ENCODE measurements at regions not wholly inside any gene's neighbourhood (a gene's known extent, or its start where the extent isn't known, plus 50 kb on each side); places are given as distances from the start of the nearest gene placed in this dataset.
"Not testable (repeated sequence)": the region's sequence is repeated elsewhere in the genome, so short reads cannot be mapped to it uniquely, and the experiment has no call there.

DNA sequence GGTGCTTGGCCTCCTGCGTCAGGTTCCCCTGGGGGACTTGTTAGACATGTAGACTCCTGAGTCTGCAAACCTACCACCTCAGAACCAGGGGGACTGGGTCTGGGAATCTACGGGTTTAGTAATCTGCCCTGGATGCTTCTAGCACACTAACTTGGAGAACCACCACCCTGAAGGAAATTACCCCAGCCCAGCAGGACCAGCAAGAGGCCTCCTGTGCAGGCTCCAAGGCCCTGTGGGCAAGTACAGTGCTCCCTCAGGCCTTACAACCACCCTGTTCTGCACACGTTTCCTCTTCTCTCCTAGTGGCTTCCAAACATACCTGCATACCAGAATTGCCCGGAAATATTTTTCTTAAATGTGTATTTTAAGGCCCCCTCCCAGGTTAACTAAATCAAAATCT lies 423.0 kb downstream of the FUT8 start:
- no peak for DNase-seq

DNA sequence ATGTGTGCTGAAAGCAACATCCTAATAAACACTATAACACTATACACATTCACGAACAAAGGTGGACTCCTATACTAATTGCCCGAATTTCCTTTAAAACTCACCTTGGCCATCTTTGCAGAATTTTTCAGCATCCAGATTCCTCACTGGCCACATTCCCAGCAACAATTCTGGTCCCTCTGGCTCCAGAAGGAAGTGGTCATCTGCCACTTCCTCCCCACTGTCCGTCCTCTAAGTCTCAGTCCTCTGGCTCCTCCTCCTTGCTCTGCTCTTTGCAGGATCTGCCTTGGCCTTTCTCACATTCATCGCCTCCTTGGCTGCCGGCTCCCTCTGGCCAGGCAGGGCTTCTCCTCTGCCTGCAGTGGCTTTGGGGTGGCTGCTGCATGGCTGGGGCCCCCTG lies 426.0 kb downstream of the FUT8 start:
- no peak for DNase-seq

DNA sequence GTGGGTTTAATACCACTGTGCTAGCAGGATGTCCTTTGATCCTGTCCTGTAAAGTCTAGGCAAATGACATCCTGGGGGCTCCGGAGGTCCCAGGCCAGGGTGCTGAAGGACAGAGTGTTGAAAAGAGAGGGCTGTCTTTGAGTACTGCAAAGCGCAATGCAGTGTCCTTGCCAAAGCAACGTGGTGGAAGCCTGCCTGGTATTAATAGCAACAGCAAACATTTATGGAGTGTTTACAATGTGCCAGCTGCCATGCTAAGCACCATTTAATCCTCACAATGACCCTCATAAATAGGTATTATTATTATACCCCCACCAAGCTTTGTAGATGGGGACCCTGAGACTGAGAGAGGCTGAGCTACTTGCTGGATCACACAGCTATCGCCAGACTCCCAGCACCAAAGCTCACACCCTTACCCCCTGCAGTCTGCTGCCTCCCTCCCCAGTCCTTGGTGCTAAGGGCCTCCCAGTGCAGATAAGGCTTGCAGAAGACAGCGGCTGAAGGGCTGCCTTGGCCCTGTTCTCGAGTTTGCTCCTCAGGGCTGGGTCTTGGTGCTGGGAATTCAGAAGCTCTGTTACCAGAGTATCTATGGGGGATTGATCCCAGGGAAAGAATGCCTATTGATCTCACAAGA lies 427.7 kb downstream of the FUT8 start:
- DNase-seq = no peak

DNA sequence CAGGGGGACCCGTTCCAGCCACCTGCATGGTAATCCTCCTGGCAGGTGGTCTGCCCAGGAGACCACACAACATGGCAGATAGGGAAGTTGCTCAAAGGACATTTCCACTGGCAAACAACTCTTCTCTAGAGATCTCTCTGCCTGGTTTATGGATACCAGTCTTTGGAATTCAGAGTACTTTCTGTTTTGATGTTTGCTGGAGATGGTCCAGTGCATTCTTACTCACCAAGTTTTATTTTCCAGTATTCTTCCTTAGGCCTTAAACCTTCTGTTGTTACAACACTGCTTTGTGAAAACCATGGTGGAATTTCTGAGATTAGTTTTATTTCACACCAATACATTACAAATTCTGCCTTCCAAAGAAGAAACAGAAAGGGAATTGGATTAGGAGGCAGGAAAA lies 428.3 kb downstream of the FUT8 start:
- DNase-seq = no peak

DNA sequence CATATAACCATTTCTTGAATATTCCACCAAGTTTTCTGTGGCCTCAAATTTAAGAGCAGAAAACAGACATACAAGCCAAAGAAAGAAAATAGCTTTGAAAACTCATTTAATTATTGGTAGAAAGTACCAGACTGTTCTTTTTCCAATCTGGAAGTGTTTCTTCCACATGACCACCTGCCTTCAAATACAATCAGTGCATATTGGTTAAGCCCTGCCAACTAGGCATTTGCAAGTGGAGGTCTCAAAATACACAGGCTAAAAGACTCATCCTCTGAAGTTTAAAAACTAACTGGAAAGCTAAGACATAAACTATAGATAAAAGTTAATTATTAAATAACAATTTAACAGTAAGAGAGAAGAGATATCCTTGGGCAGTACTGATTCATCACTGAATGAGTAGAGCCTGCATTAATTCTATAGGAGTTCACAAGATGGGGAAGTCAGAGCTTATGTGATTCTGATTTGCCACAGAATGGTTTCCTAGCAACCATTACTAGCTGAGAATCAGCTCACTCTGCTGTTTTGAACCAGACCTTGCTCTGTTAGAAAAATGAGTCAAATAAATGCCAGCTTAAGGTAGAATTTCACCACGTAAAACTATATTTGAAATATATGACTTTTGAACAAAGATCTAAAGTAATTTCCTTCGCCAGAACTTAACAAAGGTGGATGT lies 433.8 kb downstream of the FUT8 start:
- no peak for DNase-seq

DNA sequence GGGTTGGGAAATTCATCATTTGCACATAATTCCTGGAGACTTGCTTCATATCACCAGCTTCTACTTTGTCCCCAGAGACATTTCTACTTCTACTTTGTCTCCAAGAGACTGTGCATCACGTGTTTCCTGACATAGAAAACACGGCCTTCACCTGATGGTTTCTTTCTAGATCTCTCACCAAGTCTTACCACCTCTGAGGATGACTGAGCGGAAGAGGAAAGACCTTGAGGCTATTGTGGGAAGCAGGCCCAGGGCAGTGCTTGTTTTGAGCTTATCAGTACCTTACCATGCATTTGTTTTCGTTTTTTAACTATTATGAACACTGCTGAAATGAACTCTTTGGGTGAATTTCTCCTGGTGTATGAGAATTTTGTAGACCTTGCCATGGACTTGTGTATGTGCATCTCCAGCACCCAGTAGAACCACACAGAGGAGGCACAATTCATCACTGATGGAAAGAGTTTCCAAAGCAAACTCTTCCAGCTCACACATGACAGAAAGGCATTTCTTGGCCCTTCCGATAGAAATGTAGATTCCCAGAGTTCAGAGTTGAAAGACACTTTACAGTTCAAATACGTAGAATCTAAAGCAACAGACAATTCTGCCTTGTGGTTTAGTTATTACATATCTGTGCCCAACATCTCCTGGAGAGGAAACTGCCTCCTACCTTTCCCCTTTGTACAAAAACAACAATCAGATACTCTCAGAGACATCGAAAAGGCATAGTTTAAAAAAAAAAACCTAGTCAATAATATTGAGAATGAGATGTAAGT lies 434.7 kb downstream of the FUT8 start:
- peak; percentile 57 to 63 for DNase-seq

DNA sequence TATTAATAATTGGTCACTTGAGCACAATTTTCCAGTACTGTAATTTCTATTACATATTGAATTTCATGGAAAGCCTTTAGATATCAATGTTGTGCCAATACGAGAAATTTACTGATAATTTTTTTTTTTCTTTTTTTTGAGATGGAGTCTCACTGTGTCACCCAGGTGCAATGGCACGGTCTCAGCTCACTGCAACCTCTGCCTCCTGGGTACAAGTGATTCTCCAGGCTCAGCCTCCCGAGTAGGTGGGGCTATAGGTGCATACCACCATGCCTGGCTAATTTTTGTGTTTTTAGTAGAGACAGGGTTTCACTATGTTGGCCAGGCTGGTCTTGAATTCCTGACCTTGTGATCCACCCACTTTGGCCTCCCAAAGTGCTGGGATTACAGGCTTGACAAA lies 435.4 kb downstream of the FUT8 start:
- not testable (repeated sequence) for DNase-seq

DNA sequence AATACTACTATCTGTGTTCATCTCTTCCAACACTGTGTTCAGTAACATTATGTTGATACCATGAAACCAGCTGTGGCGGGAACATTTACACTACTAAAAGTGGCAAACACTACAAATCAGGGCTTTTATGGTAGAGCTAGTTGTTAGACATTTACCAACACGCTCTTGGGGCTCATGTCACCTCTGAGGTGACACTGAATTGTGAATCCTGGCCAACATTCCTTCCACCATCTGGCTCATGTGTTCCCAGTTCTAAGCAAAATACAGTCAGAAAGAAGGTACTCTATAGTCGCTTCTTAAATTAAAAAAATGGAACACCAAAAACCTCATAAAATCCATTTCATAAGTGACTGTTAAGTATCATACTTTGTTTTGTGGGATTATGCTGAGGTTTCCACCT lies 436.6 kb downstream of the FUT8 start:
- DNase-seq = no peak

DNA sequence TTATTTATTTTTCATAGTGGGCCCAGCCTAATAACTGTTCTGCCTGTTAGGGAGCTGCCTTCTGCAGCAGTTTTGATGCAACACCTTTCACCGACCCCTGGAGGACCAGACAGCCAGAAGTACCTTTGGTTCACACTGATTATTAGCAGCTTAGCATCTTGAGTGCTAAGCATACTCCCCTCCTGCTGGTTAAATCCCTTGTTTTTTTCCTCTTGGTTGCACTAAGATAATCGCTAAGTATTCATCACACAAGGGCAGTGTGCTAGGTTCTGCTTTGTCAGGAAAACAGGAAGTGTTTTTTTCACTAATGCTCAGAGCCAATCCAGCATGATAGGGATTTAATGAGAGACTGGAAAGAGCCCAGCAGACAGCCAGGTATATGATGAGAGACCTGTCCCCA lies 437.0 kb downstream of the FUT8 start:
- no peak for DNase-seq

DNA sequence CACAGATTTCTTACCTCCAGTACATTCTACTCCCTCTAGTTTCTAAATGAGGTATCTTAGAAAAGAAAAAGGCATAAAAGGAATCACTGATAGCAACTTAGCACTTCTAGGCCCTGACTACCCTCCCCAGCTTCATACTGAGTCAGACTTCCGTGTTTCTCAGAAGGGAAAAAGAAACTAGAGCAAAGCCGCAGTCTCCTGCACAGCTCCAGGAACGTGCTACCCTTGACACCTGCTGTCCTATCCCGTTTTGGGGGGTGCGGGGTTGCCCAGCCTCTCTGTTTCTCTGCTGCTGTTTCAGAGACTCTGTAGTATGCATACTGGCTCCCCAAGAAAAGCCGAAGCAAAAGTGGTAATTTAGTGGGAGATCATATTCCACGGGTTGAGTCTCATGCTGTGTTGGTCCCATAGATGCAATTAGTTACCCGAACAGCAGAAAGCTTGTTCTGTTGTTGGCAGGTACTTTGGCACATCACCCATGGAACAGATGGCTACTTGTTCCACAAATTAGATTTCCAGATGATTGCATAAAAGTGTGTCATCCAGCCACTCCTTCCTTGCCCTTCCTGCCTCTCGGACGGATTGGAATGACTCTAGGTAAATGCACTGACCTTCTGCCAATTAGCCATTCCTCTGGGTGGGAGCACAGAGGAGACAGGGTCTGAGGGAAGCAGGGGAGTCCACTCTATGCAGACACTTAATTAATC lies 438.1 kb downstream of the FUT8 start:
- peak; percentile 70 to 71 for DNase-seq

DNA sequence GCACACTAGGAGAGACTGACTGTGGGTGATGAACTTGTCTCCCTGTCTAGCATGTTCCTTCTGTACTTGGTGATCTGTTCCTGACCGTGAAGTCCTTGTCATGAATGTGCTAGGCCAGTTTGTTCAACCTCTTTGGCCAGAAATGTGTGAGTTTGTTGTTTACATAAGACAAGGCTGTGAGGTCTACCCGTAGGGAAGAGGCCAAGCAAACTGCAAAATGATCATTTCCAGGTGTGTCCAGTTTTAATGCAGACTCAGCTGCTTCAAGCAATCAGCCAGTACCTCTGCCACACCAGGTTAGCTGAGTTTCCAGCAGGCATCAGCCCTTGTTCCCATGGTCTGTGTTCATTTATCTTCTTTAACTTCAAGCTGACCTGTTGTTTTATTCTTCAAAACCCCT lies 440.2 kb downstream of the FUT8 start:
- DNase-seq = no peak

DNA sequence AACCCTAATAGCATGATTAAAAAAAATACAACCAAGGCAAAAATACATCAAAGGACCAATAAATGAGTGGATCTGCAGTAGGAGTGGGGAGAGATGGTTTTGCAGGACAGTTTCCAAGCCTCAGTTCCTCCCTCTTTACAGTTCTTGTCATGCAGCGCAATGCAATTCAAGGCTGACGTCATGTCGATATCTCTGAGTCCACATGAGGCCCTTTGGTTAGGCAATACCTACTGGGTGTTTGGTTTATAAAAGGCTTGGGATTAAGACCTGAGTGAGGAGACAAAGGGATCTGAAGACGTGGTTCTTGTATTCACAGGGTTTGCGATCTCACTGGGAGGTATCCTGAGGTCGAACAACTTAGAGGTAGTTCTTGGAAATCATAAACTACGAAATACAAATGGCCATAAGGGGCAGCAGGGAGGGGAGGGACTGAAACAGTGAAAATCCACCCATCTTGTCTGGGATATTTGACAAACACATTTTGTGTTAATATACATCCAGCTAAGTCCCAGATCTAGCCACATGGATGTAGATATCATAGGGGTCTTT lies 441.0 kb downstream of the FUT8 start:
- no peak for DNase-seq

DNA sequence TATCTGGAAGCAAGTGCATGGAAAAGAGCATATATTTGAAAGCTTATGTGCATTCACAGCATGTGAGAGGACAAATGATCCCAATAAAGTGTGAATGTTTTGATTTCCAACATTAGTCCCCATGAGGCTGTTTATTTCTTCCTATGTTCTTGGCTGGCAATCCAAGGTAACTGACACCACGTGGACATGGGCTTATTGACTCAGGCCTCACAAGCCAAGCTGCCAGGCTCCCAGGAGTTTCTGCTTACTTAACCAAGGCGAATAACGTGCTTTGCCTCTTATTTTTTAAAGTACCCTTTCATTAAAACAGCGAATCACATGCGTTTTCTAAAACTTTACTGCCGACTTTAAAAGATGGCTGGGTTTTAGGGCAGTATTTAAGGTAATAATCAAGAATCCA lies 441.7 kb downstream of the FUT8 start:
- DNase-seq = no peak

DNA sequence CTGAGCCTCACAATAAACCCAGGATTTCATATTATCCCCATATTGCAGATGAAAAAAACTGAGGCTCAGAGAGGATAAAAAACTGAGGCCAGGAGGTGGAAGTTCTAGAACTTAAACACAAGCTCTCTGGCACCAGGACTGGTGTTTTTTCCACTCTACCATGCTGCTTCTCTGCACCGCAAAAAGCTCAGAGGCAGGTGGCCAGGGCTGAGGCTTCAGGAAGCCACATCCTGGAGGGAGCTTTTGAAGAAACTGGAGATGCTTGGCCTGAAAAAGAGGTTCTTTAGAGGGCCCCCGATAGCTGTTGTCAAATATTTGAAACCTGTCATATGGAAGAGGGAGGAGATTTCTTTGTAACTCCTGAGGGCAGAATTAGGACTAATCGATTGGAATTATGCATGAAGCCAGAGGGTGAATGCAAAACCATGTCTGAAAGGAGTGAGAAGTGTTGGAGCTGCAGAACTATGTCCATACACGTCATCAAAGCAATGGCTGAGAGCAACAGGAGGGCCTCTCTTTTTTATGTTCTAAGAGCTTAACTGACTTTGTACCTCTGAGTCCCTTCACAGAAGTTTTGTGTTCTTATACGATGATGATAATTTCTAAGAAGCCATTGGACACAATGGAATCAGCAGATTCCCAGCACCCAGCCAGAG lies 448.6 kb downstream of the FUT8 start:
- no peak for DNase-seq

DNA sequence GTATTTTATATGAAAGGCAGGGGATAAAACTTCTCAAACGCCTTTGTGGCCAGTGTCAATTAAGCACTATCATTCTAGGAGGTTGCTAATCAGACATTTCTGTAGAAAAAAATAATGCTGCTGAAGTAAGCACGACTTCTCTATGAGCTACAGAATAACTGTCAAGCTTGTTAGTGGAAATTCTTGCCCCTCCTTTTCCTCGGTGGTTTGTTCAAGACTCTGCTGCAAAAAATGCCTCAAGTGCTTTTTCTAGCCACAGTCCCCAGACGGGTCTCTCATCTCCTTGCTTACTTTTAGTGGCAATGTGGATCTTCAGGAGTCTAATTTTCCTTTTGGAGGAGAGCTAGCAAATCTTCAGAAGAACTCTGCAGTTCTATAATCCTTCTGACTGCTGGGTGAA lies 452.0 kb downstream of the FUT8 start:
- DNase-seq = no peak

DNA sequence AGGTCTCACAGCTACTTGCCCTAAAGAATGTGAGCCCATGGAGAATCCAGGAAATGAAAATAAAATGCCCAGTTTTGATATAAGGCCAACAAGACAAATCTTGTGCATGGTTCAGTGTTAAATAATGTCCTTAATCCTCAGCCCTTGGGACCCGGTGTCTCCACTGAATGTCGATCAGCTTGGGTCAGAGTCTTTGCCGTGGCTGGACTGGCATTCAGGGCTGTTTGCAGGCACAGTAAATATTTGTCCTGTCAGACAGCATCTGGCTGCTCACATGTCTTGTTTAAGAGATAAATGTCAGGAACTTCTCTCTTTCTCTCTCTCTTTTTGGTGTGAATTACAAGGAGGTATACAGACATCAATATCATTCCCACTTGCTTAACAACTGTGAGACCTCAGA lies 452.5 kb downstream of the FUT8 start:
- DNase-seq = no peak

DNA sequence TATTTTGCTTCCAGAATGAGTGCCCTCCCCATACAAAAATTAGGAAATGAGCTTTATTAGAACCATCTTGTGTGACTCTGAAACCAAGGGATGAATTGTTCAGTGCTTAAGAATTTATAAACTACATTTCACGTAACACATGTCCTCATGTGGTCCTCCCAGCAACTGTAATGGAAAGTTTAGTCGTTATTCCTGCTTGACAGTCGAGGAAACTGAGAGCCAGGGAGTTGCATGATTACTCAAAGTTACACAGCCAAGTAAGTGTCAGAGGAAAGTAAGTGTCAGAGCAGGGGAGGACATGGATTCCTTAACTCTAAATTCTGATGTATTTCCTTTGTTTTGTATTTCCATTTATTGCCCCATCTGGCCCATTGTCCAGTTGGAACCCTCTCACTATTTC lies 453.9 kb downstream of the FUT8 start:
- no peak for DNase-seq

DNA sequence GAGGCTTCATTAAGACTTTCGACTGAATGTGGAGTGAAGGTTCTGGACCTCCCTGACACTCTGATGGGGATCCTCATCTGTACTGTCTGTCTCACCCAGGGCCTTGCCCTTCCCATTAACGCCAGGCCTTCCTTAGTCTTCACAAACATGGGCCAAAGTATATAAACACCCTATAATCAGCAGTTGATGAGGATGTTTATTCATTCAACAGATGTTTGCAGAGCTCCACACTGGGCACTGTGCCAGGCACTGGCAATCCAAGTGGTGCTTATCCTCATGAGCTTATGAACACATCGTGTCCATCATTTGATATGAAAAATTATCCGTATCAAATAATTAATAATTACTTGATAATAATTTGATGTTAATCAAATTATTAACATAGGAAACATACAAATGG lies 454.4 kb downstream of the FUT8 start:
- DNase-seq = no peak

DNA sequence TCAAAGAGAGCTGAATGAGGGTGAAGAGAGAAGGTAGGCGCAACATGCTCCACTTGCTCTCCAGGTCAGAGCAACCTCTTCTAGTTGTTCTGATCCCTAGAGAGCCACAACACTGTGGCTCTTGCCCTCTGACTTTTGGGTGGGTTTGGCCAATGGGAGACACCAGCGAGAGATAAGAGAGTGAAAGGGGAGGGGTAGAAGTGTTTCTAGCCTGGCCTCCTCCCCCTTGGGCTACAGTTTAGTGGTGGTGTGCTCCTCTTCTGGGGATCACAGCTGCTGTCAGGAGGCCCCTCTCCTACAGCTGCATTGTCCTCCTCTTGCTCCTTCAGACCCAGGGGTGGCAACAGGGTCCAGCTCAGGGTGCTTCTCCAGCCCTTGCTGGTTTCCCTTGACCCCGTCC lies 454.8 kb downstream of the FUT8 start:
- no peak for DNase-seq

DNA sequence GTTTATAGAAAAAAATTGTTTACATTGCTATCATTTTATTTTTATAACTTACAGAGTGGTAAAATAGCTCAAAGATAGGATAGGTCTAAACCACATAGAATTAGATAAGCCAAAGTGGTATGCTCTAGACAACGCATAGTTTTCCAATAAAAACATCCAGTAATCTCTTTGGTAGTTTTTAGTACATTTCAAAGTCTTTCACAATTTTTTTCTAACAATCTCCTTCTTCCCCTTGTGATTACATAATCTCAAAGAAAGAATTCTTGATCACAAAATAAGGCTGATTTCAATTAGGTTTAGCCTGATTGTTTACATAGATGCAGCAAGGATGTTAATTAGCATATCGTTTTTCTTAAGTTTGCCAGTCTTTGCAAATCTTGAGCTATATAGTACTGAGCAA lies 460.0 kb downstream of the FUT8 start:
- DNase-seq = no peak

DNA sequence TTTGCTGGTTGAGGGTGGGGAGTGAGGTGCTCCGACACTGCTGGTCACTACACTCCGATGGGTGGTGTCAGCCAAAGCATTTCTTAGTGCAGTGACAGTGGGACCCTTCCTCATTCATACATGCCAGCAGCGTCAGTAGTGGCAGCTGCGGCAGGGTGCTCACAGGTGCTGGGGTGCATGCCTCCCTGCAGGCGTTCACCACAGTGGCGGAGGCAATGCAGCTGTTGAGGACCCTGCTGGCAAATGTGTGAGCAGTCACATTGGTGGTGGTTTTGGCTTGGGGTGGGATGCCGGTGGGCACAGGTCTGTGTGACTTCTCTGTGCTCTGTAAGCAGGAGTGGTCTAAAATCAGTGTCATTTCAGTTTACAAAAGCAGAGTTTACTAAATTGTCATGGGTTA lies 464.6 kb downstream of the FUT8 start:
- DNase-seq = no peak

DNA sequence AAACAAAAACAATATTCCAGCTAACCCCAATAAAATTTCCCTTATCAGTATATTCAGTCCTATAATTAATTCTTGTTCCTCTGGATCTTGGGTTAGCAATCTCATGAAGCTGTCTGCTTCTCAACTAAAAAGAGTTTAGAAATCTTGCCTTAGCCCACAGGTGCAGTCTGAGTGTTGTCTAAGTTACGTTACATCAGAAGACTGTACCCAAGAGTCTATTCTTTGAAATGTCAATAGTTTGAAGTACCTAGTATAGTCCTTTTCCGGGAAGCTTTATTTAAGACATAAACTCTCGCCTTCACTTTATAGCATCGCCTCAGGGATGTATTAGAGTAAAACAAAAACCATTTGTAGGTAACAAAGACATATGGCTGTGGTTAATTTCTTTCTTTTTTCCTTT lies 465.1 kb downstream of the FUT8 start:
- no peak for DNase-seq

DNA sequence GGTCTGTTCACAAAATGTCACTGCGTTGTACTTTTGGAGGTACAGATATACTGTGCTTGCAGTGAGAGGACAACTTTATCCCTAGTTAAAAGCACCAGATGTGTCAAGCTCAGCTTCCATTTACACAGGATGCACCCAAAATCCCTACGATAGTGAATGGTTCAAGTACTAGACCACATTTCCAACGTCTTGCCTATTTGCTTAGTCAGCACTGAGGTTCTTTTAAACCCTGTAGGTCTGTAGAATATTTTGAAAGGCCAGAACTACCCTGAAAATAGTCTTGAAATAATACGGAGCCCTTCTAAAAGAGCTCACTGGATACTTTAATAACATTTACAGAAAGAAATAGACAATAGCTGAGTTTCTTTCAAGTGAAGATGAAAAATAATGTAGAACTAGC lies 466.1 kb downstream of the FUT8 start:
- no peak for DNase-seq

Measured in activated CD4-positive, alpha-beta T cell treated with anti-CD3 and anti-CD28 coated beads for 4 hours (primary cell).